UCSD-AML1 (cell line): ENCODE measurements at regions not wholly inside any gene's neighbourhood (a gene's known extent, or its start where the extent isn't known, plus 50 kb on each side); places are given as distances from the start of the nearest gene placed in this dataset.
"Not testable (repeated sequence)": the region's sequence is repeated elsewhere in the genome, so short reads cannot be mapped to it uniquely, and the experiment has no call there.

Source experiments
- DNase-seq: peaks from one replicate; lab custom pipeline; 2025; ENCODE audit not compliant: unreplicated experiment; lab: John Stamatoyannopoulos, UW

- DNase-seq: no peak
Observed at GRCh38 chr10:56537984-56538383, 176.9 kb upstream of the ZWINT start.

GRCh38 chr10:56522166-56522565 is 161.1 kb upstream of the ZWINT start:
- DNase-seq: no peak

- DNase-seq: no peak
Observed at GRCh38 chr10:56508562-56508961, 147.5 kb upstream of the ZWINT start.

- DNase-seq: no peak
Observed at GRCh38 chr10:56507033-56507432, 146.0 kb upstream of the ZWINT start.

GRCh38 chr10:56505555-56505954 is 144.5 kb upstream of the ZWINT start:
- no peak for DNase-seq

GRCh38 chr10:56496186-56496486 is 135.1 kb upstream of the ZWINT start:
- DNase-seq: no peak

GRCh38 chr10:56487746-56488145 is 126.7 kb upstream of the ZWINT start:
- no peak for DNase-seq

GRCh38 chr10:56481521-56482091 is 120.5 kb upstream of the ZWINT start:
- DNase-seq: no peak

- DNase-seq: no peak
Observed at GRCh38 chr10:56472978-56473377, 111.9 kb upstream of the ZWINT start.

GRCh38 chr10:56470701-56471100 is 109.6 kb upstream of the ZWINT start:
- DNase-seq: no peak

- no peak for DNase-seq
Observed at GRCh38 chr10:56469482-56469881, 108.4 kb upstream of the ZWINT start.

GRCh38 chr10:56466005-56466404 is 104.9 kb upstream of the ZWINT start:
- DNase-seq: no peak

GRCh38 chr10:56449770-56450169 is 88.7 kb upstream of the ZWINT start:
- DNase-seq: no peak

GRCh38 chr10:56447613-56448012 is 86.6 kb upstream of the ZWINT start:
- not testable (repeated sequence) for DNase-seq

- not testable (repeated sequence) for DNase-seq
Observed at GRCh38 chr10:56441337-56441736, 80.3 kb upstream of the ZWINT start.
